H9 (cell line): ENCODE measurements at regions not wholly inside any gene's neighbourhood (a gene's known extent, or its start where the extent isn't known, plus 50 kb on each side); places are given as distances from the start of the nearest gene placed in this dataset.

ENCODE experiments used
- DNase-seq: peaks from one replicate; pipeline ENCODE4 v3.0.0-alpha.2; 2017
- H2AFZ ChIP-seq: one replicate; pipeline ENCODE4 v1.6.1; 2013; ENCODE audit warnings: mild to moderate bottlenecking, low read length, control low read depth, moderate library complexity
- H2AK5ac ChIP-seq: 2 replicates; pipeline ENCODE4 v1.6.1; 2013; ENCODE audit warnings: low read length, control low read depth, mixed read lengths; ENCODE audit not compliant: insufficient read length
- H2BK120ac ChIP-seq: one replicate; pipeline ENCODE4 v1.6.1; 2013; ENCODE audit warnings: low read depth, mild to moderate bottlenecking, low read length, control low read depth, inconsistent platforms; ENCODE audit not compliant: poor library complexity, severe bottlenecking
- H2BK12ac ChIP-seq: 2 replicates; pipeline ENCODE4 v1.6.1; 2013; ENCODE audit warnings: low read length, control low read depth, mixed read lengths, low read depth; ENCODE audit not compliant: insufficient read length
- H2BK15ac ChIP-seq: 2 replicates; pipeline ENCODE4 v1.6.1; 2013; ENCODE audit warnings: low read depth, low read length, control low read depth
- H2BK20ac ChIP-seq: one replicate; pipeline ENCODE4 v1.6.1; 2013; ENCODE audit warnings: low read depth, mild to moderate bottlenecking, low read length, control low read depth, inconsistent platforms; ENCODE audit not compliant: poor library complexity, severe bottlenecking
- H2BK5ac ChIP-seq: 2 replicates; pipeline ENCODE4 v1.6.1; 2013; ENCODE audit warnings: low read length, control low read depth, mixed read lengths; ENCODE audit not compliant: insufficient read length
- H3K14ac ChIP-seq: 2 replicates; pipeline ENCODE4 v1.6.1; 2013; ENCODE audit warnings: low read length, control low read depth; ENCODE audit not compliant: insufficient read depth
- H3K18ac ChIP-seq: 2 replicates; pipeline ENCODE4 v1.6.1; 2013; ENCODE audit warnings: low read depth, mild to moderate bottlenecking, mixed read lengths, low read length, control low read depth; ENCODE audit not compliant: insufficient read length
- H3K23ac ChIP-seq: 2 replicates; pipeline ENCODE4 v1.6.1; 2013; ENCODE audit warnings: low read length, control low read depth, mixed read lengths, low read depth; ENCODE audit not compliant: insufficient read length
- H3K23me2 ChIP-seq: 2 replicates; pipeline ENCODE4 v1.6.1; 2013; ENCODE audit warnings: low read depth, mild to moderate bottlenecking, mixed read lengths, low read length, control low read depth; ENCODE audit not compliant: insufficient read length, poor library complexity, severe bottlenecking
- H3K27ac ChIP-seq: 2 replicates; pipeline ENCODE4 v1.5.1; 2013; ENCODE audit warnings: low read length, control low read depth, mixed read lengths, low read depth; ENCODE audit not compliant: insufficient read length
- H3K27me3 ChIP-seq: 2 replicates; pipeline ENCODE4 v1.6.1; 2013; ENCODE audit warnings: low read length, control low read depth, inconsistent platforms; ENCODE audit not compliant: insufficient read depth
- H3K4ac ChIP-seq: 2 replicates; pipeline ENCODE4 v1.6.1; 2013; ENCODE audit warnings: low read depth, mild to moderate bottlenecking, control low read depth, inconsistent platforms, low read length, moderate library complexity
- H3K4me1 ChIP-seq: 2 replicates; pipeline ENCODE4 v1.6.1; 2013; ENCODE audit warnings: low read length, control low read depth, inconsistent platforms; ENCODE audit not compliant: insufficient read depth
- H3K4me2 ChIP-seq: 2 replicates; pipeline ENCODE4 v1.6.1; 2013; ENCODE audit warnings: low read length, control low read depth, mixed read lengths; ENCODE audit not compliant: insufficient read length, insufficient read depth
- H3K56ac ChIP-seq: 2 replicates; pipeline ENCODE4 v1.6.1; 2013; ENCODE audit warnings: low read depth, mild to moderate bottlenecking, mixed read lengths, low read length, control low read depth; ENCODE audit not compliant: insufficient read length
- H3K79me1 ChIP-seq: 2 replicates; pipeline ENCODE4 v1.6.1; 2013; ENCODE audit warnings: low read depth, mild to moderate bottlenecking, moderate library complexity, low read length, control low read depth, inconsistent platforms; ENCODE audit not compliant: insufficient read depth, poor library complexity, severe bottlenecking
- H3K79me2 ChIP-seq: 2 replicates; pipeline ENCODE4 v1.6.1; 2013; ENCODE audit warnings: low read length, control low read depth, inconsistent platforms; ENCODE audit not compliant: insufficient read depth
- H3K9ac ChIP-seq: 2 replicates; pipeline ENCODE4 v1.6.1; 2013; ENCODE audit warnings: low read length, control low read depth, mixed read lengths; ENCODE audit not compliant: insufficient read length; ENCODE audit errors: extremely low read depth
- H3K9me3 ChIP-seq: one replicate; pipeline ENCODE4 v1.6.1; 2013; ENCODE audit warnings: low read depth, low read length, inconsistent platforms; ENCODE audit not compliant: control insufficient read depth
- H3T11ph ChIP-seq: one replicate; pipeline ENCODE4 v1.6.1; 2013; ENCODE audit warnings: mild to moderate bottlenecking, low read length, control low read depth, inconsistent platforms
- H4K20me1 ChIP-seq: one replicate; pipeline ENCODE4 v1.6.1; 2013; ENCODE audit not compliant: control insufficient read depth, insufficient read length, insufficient read depth
- H4K5ac ChIP-seq: 2 replicates; pipeline ENCODE4 v1.6.1; 2013; ENCODE audit warnings: low read depth, mild to moderate bottlenecking, mixed read lengths, low read length, control low read depth; ENCODE audit not compliant: insufficient read length
- H4K8ac ChIP-seq: replicated peaks from 2 replicates; pipeline ENCODE4 v1.6.1; 2013; ENCODE audit warnings: low read length, control low read depth, mixed read lengths, low read depth; ENCODE audit not compliant: insufficient read length
- H4K91ac ChIP-seq: 2 replicates; pipeline ENCODE4 v1.6.1; 2013; ENCODE audit warnings: low read depth, mild to moderate bottlenecking, moderate library complexity, mixed read lengths, low read length, control low read depth; ENCODE audit not compliant: insufficient read length
- H3K27ac Mint-ChIP-seq, 3 experiments: 2 replicates in 2 of 3; 3 replicates in 1 of 3; pipeline ENCODE4 v1.8.0; 2020 to 2021; ENCODE audit warnings: mixed read lengths in 3 of 3, mild to moderate bottlenecking in 1 of 3, moderate library complexity in 1 of 3
- H3K27me3 Mint-ChIP-seq: 2 replicates; pipeline ENCODE4 v1.8.0; 2021; ENCODE audit warnings: low read depth, mild to moderate bottlenecking, moderate library complexity, mixed read lengths
- H3K36me3 Mint-ChIP-seq, 3 experiments: 2 replicates in 2 of 3; 3 replicates in 1 of 3; pipeline ENCODE4 v1.8.0; 2020 to 2021; ENCODE audit warnings: low read depth in 3 of 3, mixed read lengths in 3 of 3; ENCODE audit not compliant: insufficient read depth in 1 of 3
- H3K4me1 Mint-ChIP-seq, 2 experiments: 2 replicates each; pipeline ENCODE4 v1.8.0; 2020; ENCODE audit warnings: mixed read lengths in 2 of 2
- H3K4me3 Mint-ChIP-seq, 2 experiments: 2 replicates in 1 of 2; 3 replicates in 1 of 2; pipeline ENCODE4 v1.8.0; 2020 to 2021; ENCODE audit warnings: mild to moderate bottlenecking in 2 of 2, mixed read lengths in 2 of 2, moderate library complexity in 1 of 2
- H3K9me3 Mint-ChIP-seq, 2 experiments: 2 replicates in 1 of 2; 3 replicates in 1 of 2; pipeline ENCODE4 v1.8.0; 2020; ENCODE audit warnings: mild to moderate bottlenecking in 2 of 2, mixed read lengths in 2 of 2, moderate library complexity in 1 of 2
- WGBS: extraction: QIAGEN DNeasy Blood & Tissue Kit; methylation state at CpG from one replicate; pipeline ENCODE4 v1.1.7; 2013; ENCODE audit warnings: missing lambda C conversion rate, low lambda C conversion rate, mixed read lengths; ENCODE audit not compliant: insufficient read length; ENCODE audit errors: extremely low coverage; 5-methylcytosine and 5-hydroxymethylcytosine counted together
- TF ChIP-seq, protein P1 (sequence below): fragments of 200-600 bp; sonication (generic); conservative IDR thresholded peaks from 3 replicates; pipeline ENCODE4 v1.8.0; 2021; ENCODE audit warnings: antibody characterized with exemption, mild to moderate bottlenecking

- no CpG with 5 or more reads among the region's 5 CpGs for WGBS
- Mint-ChIP-seq H3K9me3 (no peaks in the 10 kb centered on the region), H3K27ac (peak overlapping the region in 1 of 3 experiments; percentile 32; a peak in 1 of 7 replicates)
These were observed 85.8 kb downstream of the NUDT12 start for GRCh38 chr5:103476811-103477210.

More at GRCh38 chr5:103476811-103477210, 85.8 kb downstream of the NUDT12 start:
- Histone ChIP-seq H3K79me1 (no peaks in the 10 kb centered on the region), H2AK5ac (no peak overlapping the region), H3K4me1 (peaks cover 2% of the 10 kb centered on the region; the same call in 1 of the 2 replicates), H4K5ac (no peak overlapping the region), H3K14ac (no peak overlapping the region), H3K23ac (no peak overlapping the region), H3K9me3 (no peaks in the 10 kb centered on the region), H2BK20ac (no peak overlapping the region), H3K56ac (no peak overlapping the region), H2BK5ac (no peak overlapping the region), H3K27ac (no peak overlapping the region), H4K8ac (no peak overlapping the region), H3K9ac (no peak overlapping the region), H4K91ac (no peak overlapping the region), H2AFZ (no peak overlapping the region), H3K27me3 (no peaks in the 10 kb centered on the region), H3T11ph (no peak overlapping the region), H4K20me1 (no peaks in the 10 kb centered on the region), H2BK120ac (no peak overlapping the region), H3K79me2 (no peaks in the 10 kb centered on the region), H3K4me2 (no peak overlapping the region), H3K4ac (no peak overlapping the region), H2BK12ac (no peak overlapping the region), H3K23me2 (no peaks in the 10 kb centered on the region), H3K18ac (no peak overlapping the region), H2BK15ac (no peak overlapping the region)
- Mint-ChIP-seq H3K4me3 (no peak overlapping the region; a peak in 1 of 5 replicates), H3K4me1 (peaks cover 12 to 14% of the 10 kb centered on the region in 2 experiments), H3K27me3 (no peaks in the 10 kb centered on the region), H3K36me3 (no peaks in the 10 kb centered on the region)
- TF ChIP-seq, protein P1, sequence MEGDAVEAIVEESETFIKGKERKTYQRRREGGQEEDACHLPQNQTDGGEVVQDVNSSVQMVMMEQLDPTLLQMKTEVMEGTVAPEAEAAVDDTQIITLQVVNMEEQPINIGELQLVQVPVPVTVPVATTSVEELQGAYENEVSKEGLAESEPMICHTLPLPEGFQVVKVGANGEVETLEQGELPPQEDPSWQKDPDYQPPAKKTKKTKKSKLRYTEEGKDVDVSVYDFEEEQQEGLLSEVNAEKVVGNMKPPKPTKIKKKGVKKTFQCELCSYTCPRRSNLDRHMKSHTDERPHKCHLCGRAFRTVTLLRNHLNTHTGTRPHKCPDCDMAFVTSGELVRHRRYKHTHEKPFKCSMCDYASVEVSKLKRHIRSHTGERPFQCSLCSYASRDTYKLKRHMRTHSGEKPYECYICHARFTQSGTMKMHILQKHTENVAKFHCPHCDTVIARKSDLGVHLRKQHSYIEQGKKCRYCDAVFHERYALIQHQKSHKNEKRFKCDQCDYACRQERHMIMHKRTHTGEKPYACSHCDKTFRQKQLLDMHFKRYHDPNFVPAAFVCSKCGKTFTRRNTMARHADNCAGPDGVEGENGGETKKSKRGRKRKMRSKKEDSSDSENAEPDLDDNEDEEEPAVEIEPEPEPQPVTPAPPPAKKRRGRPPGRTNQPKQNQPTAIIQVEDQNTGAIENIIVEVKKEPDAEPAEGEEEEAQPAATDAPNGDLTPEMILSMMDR: no peak
- no peak for DNase-seq
